K562 (cell line): ENCODE measurements at regions not wholly inside any gene's neighbourhood (a gene's known extent, or its start where the extent isn't known, plus 50 kb on each side); places are given as distances from the start of the nearest gene placed in this dataset.

Source experiments
- ATAC-seq: fragments of 200-7000 bp; cut with Tn5 transposase; 3 replicates; pipeline ENCODE4 v1.9.1; 2020; ENCODE audit warnings: moderate library complexity
- BruUV-seq: library from RNA; stranded (reverse); fragments of 400-500 nt; replicated peaks from 2 replicates; lab custom pipeline; 2021; lab: Mats Ljungman, UMichigan
- CTCF ChIA-PET: fragments of 300-600 bp; formaldehyde crosslinking; extraction: SDS; loops from one replicate; lab custom pipeline; 2021; ENCODE audit warnings: low intra/inter-chr PET ratio; lab: Yijun Ruan, JAX
- POLR2A ChIA-PET: fragments of 300-600, 350-650 bp; sonication (Branson Sonifier 250); formaldehyde crosslinking; extraction: SDS; loops from one replicate; lab custom pipeline; 2021; ENCODE audit warnings: antibody characterized with exemption, inconsistent platforms; lab: Yijun Ruan, JAX
- DNase-seq, 4 experiments: peaks; one replicate each; pipeline versions ENCODE4 v3.0.0 to v3.0.0-alpha.2; 2011 to 2018; ENCODE audit warnings: low spot score in 3 of 4, mixed read lengths in 3 of 4; ENCODE audit errors: extremely low read depth in 1 of 4
- FAIRE-seq: peaks from 2 replicates; lab custom pipeline; 2011; peaks lifted over from hg19 to GRCh38; lab: Jason Lieb, UNC
- H2AFZ ChIP-seq: 2 replicates; pipeline ENCODE4 v1.6.0; 2011; ENCODE audit warnings: low read depth, low read length, control low read depth, inconsistent platforms
- H3K27ac ChIP-seq: fragments of 200-600 bp; 3 replicates; pipeline ENCODE4 v1.8.0; 2011; ENCODE audit warnings: low read depth, mild to moderate bottlenecking, control low read depth, inconsistent platforms, low read length, moderate library complexity, mixed read lengths; ENCODE audit errors: extremely low read depth
- H3K27me3 ChIP-seq, 2 experiments: fragments of 300-600 bp in 1 of 2; 2 replicates in 1 of 2; 3 replicates in 1 of 2; pipeline versions ENCODE4 v1.6.0 to v1.8.0; 2011; ENCODE audit warnings: inconsistent platforms in 2 of 2, low read length in 2 of 2, mild to moderate bottlenecking in 1 of 2, mixed read lengths in 1 of 2, moderate library complexity in 1 of 2; ENCODE audit not compliant: control insufficient read depth in 2 of 2, insufficient read depth in 2 of 2
- H3K36me3 ChIP-seq: fragments of 300-600 bp; 3 replicates; pipeline ENCODE4 v1.8.0; 2011; ENCODE audit warnings: mild to moderate bottlenecking, low read length, inconsistent platforms; ENCODE audit not compliant: control insufficient read depth, insufficient read depth
- H3K4me1 ChIP-seq, 2 experiments: fragments of 200-600 bp in 1 of 2; replicated peaks in 1 of 2; 2 replicates in 1 of 2; 3 replicates in 1 of 2; pipeline versions ENCODE4 v1.5.1 to v1.8.0; 2011; ENCODE audit warnings: inconsistent platforms in 2 of 2, low read length in 2 of 2, mild to moderate bottlenecking in 1 of 2, mixed read lengths in 1 of 2, moderate library complexity in 1 of 2; ENCODE audit not compliant: control insufficient read depth in 2 of 2, insufficient read depth in 2 of 2
- H3K4me2 ChIP-seq: 2 replicates; pipeline ENCODE4 v1.6.1; 2011; ENCODE audit warnings: low read length, control low read depth, inconsistent platforms, mixed read lengths; ENCODE audit not compliant: insufficient read depth
- H3K4me3 ChIP-seq: fragments of 200-600 bp; sonication (generic), shearing (Covaris generic); 2 replicates; pipeline ENCODE4 v1.5.1; 2016; ENCODE audit warnings: control low read depth, inconsistent platforms
- H3K79me2 ChIP-seq: fragments of 200-600 bp; 3 replicates; pipeline ENCODE4 v1.8.0; 2011; ENCODE audit warnings: low read length, inconsistent platforms; ENCODE audit not compliant: control insufficient read depth, insufficient read depth
- H3K9ac ChIP-seq, 2 experiments: 2 replicates each; pipeline versions ENCODE4 v1.6.0 to v1.6.1; 2011; ENCODE audit warnings: low read depth in 2 of 2, low read length in 2 of 2, control low read depth in 1 of 2, inconsistent platforms in 1 of 2, mild to moderate bottlenecking in 1 of 2, mixed read lengths in 1 of 2; ENCODE audit not compliant: insufficient read depth in 1 of 2
- H3K9me1 ChIP-seq: one replicate; pipeline ENCODE4 v1.6.0; 2011; ENCODE audit warnings: inconsistent platforms, mild to moderate bottlenecking, low read length, moderate library complexity; ENCODE audit not compliant: control insufficient read depth, insufficient read depth
- H3K9me3 ChIP-seq: replicated peaks from 2 replicates; pipeline ENCODE4 v1.5.1; 2011; ENCODE audit warnings: low read depth, low read length, inconsistent platforms; ENCODE audit not compliant: control insufficient read depth, insufficient read depth
- H4K20me1 ChIP-seq: replicated peaks from 2 replicates; pipeline ENCODE4 v1.6.1; 2011; ENCODE audit warnings: low read length, inconsistent platforms, mixed read lengths; ENCODE audit not compliant: control insufficient read depth, insufficient read depth
- BHLHE40 ChIP-seq: IDR thresholded peaks from 2 replicates; pipeline ENCODE4 v1.6.1; 2011; ENCODE audit warnings: low read length, improper control_type of control experiment
- BRCA1 ChIP-seq, 2 experiments: fragments of 450-650 bp in 1 of 2; sonication (generic) in 1 of 2; formaldehyde crosslinking in 1 of 2; IDR thresholded peaks; 2 replicates each; pipeline versions ENCODE4 v1.5.0 to v1.6.1; 2017 to 2020; ENCODE audit warnings: mild to moderate bottlenecking in 1 of 2, missing genetic modification reagents in 1 of 2
- BRF1 ChIP-seq: IDR thresholded peaks from 3 replicates; pipeline ENCODE4 v1.6.1; 2011; ENCODE audit warnings: borderline replicate concordance, mild to moderate bottlenecking; ENCODE audit not compliant: insufficient read length; ENCODE audit errors: extremely low read depth
- CCAR2 ChIP-seq: fragments of 200-400 bp; formaldehyde crosslinking; IDR thresholded peaks from 2 replicates; pipeline ENCODE4 v1.6.1; 2017; ENCODE audit warnings: mild to moderate bottlenecking, low read depth, low read length
- CEBPZ ChIP-seq: fragments of 150-350 bp; IDR thresholded peaks from 2 replicates; pipeline ENCODE4 v1.6.1; 2014; ENCODE audit warnings: low read depth, mild to moderate bottlenecking, low read length, borderline replicate concordance
- E2F3 ChIP-seq: fragments of 250-450 bp; sonication (Bioruptor Pico); IDR thresholded peaks from 2 replicates; pipeline ENCODE4 v1.4.0; 2020; ENCODE audit warnings: mild to moderate bottlenecking
- FOS ChIP-seq: IDR thresholded peaks from 3 replicates; pipeline ENCODE4 v1.6.1; 2011; ENCODE audit not compliant: insufficient read length; ENCODE audit errors: extremely low read depth
- NFIX ChIP-seq: fragments of 250-450 bp; sonication (Bioruptor Pico); IDR thresholded peaks from 2 replicates; pipeline ENCODE4 v1.4.0; 2020; ENCODE audit warnings: low read depth, mild to moderate bottlenecking, moderate library complexity
- PYGO2 ChIP-seq: fragments of 450-650 bp; IDR thresholded peaks from 2 replicates; pipeline ENCODE4 v1.6.1; 2016; ENCODE audit warnings: mild to moderate bottlenecking, missing genetic modification characterization, moderate library complexity, missing compliant biosample characterization
- STAT5B ChIP-seq: fragments of 250-450 bp; sonication (Bioruptor Pico); IDR thresholded peaks from 2 replicates; pipeline ENCODE4 v1.8.0; 2021; ENCODE audit warnings: mild to moderate bottlenecking, inconsistent platforms
- TBL1XR1 ChIP-seq, 2 experiments: IDR thresholded peaks; 2 replicates each; pipeline ENCODE4 v1.6.1; 2012; ENCODE audit warnings: improper control_type of control experiment in 2 of 2, low read length in 2 of 2, mild to moderate bottlenecking in 1 of 2
- VEZF1 ChIP-seq: fragments of 200-800 bp; sonication (Bioruptor generic); IDR thresholded peaks from 2 replicates; pipeline ENCODE4 v1.6.1; 2017; ENCODE audit warnings: missing genetic modification characterization, missing compliant biosample characterization
- ZBTB1 ChIP-seq: sonication (generic); formaldehyde crosslinking; IDR thresholded peaks from 2 replicates; pipeline ENCODE4 v1.8.1; 2023; ENCODE audit warnings: missing genetic modification reagents, low read depth, mild to moderate bottlenecking, borderline replicate concordance
- ZNF3 ChIP-seq: fragments of 250-450 bp; sonication (Bioruptor Pico); IDR thresholded peaks from 2 replicates; pipeline ENCODE4 v1.5.0; 2021; ENCODE audit warnings: mild to moderate bottlenecking, moderate library complexity
- WGBS: fragments of 100-300 bp; shearing (Covaris generic); methylation state at CpG from one replicate; pipeline ENCODE4 v1.1.6; 2016; ENCODE audit warnings: low coverage, mixed read lengths; ENCODE audit not compliant: insufficient coverage; ENCODE audit errors: missing lambda C conversion rate; 5-methylcytosine and 5-hydroxymethylcytosine counted together
- in situ Hi-C: fragments of 300-500 bp; cut with MboI; formaldehyde crosslinking; loops from 4 replicates; pipeline ENCODE4 v1.15.0; 2018; ENCODE audit warnings: inconsistent platforms, mixed read lengths
- intact Hi-C: fragments of 100-400 bp; cut with micrococcal nuclease; formaldehyde crosslinking; loops from 2 replicates; pipeline ENCODE4 v1.14.2; 2022
- TF ChIP-seq, protein P1 (sequence below): fragments of 450-650 bp; IDR thresholded peaks from 2 replicates; pipeline ENCODE4 v1.6.1; 2016; ENCODE audit warnings: mild to moderate bottlenecking

- TF ChIP-seq VEZF1 (no peak), E2F3 (CRISPR knock-in tag) (no peak), PYGO2 (tag) (no peak), NFIX (CRISPR knock-in tag) (no peak), BRF1 (no peak), BRCA1 (IDR thresholded peaks at IDR 0.05) (no peak), BRCA1 (CRISPR knock-in tag; IDR thresholded peaks at IDR 0.05) (no peak), ZBTB1 (CRISPR knock-in tag) (no peak), STAT5B (CRISPR knock-in tag) (no peak)
These were observed 480.2 kb upstream of the KLF4 start (continued) for GRCh38 chr9:107969727-107970126.

DNA sequence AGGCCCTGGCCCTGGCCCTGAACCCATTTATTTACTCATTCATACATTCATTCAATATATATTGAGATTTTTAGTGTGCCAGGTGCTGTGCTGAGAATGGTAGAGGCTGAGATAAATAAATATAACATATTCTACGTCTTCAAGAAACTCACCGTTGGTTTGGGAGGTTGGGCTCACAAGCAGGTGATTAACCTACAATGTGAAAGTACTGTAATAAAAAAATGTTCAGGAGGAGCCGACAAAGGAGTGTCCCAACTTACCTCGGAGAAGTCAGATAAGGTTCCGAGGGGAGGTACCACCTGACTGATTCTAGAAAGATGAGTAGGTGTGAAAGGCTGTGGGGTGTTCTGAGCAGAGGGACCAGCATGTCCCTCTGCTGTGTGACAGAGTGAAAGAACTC is 479.6 kb upstream of the KLF4 start:
- in situ Hi-C loops (no loop called here), intact Hi-C loops (no loop called here)
- Histone ChIP-seq H3K4me3 (no peak overlapping the region), H3K9me1 (no peaks in the 10 kb centered on the region), H3K79me2 (no peaks in the 10 kb centered on the region), H3K27ac (no peak overlapping the region), H3K36me3 (no peaks in the 10 kb centered on the region), H3K4me2 (no peak overlapping the region), H3K4me1 (no peaks in the 10 kb centered on the region), H3K27me3 (peaks cover 9 to 16% of the 10 kb centered on the region in 2 experiments; a peak in 2 of 5 replicates), H3K9ac (no peak overlapping the region), H3K9me3 (no peaks in the 10 kb centered on the region), H2AFZ (no peak overlapping the region), H4K20me1 (no peaks in the 10 kb centered on the region)
- POLR2A ChIA-PET = interaction anchor here (0.7 to 1.7 kb wide), 2 partner anchors 15 to 240 kb away, joined by 3 read pairs; no protein-coding TSS in a partner anchor
- no TSS peak for BruUV-seq
- FAIRE-seq = no peak
- DNase-seq = no peak
- CTCF ChIA-PET = no interaction called here
- ATAC-seq = no peak
- WGBS = 0% methylated on average over 5 of the region's 5 CpGs
- TF ChIP-seq, protein P1, sequence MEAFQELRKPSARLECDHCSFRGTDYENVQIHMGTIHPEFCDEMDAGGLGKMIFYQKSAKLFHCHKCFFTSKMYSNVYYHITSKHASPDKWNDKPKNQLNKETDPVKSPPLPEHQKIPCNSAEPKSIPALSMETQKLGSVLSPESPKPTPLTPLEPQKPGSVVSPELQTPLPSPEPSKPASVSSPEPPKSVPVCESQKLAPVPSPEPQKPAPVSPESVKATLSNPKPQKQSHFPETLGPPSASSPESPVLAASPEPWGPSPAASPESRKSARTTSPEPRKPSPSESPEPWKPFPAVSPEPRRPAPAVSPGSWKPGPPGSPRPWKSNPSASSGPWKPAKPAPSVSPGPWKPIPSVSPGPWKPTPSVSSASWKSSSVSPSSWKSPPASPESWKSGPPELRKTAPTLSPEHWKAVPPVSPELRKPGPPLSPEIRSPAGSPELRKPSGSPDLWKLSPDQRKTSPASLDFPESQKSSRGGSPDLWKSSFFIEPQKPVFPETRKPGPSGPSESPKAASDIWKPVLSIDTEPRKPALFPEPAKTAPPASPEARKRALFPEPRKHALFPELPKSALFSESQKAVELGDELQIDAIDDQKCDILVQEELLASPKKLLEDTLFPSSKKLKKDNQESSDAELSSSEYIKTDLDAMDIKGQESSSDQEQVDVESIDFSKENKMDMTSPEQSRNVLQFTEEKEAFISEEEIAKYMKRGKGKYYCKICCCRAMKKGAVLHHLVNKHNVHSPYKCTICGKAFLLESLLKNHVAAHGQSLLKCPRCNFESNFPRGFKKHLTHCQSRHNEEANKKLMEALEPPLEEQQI = no peak
- no peak for TF ChIP-seq TBL1XR1 (IDR thresholded peaks at IDR 0.05; ENCODE audit: low read length in 2 of 2)
- no peak for TF ChIP-seq CEBPZ
- TF ChIP-seq FOS = no peak
- TF ChIP-seq ZNF3 = no peak
- TF ChIP-seq CCAR2 = no peak
- no peak for TF ChIP-seq BHLHE40
